ENCODE measurements at regions not wholly inside any gene's neighbourhood (a gene's known extent, or its start where the extent isn't known, plus 50 kb on each side); places are given as distances from the start of the nearest gene placed in this dataset.

DNA sequence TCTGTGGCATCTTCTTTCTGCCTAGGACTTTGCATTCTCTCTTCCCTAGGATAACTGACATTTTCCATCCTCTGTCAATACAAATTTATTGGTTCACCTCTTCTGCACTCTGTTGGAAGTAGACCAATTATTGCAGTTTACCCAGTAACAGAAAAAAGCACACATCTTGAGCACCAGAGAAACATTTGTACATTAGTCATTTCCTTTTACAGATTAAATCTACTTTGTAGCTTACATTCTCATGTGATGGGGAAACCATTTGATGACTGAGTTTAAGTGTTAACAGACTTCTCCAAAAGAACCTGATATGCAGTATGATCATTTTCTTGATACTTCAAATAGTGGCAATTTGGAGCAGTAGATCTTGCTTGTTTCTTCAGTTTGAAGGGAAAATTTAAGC is 1098.8 kb downstream of the DTWD2 start:
- ATAC-seq: no peak
- Mint-ChIP-seq H3K4me3 (no peak overlapping the region), H3K36me3 (ENCODE audit: low read depth) (no peaks in the 10 kb centered on the region), H3K27me3 (no peaks in the 10 kb centered on the region), H3K4me1 (ENCODE audit: low read depth) (peaks cover 3% of the 10 kb centered on the region), H3K9me3 (peaks cover 6% of the 10 kb centered on the region), H3K27ac (no peak overlapping the region)
- CTCF ChIA-PET: no interaction called here
- TF ChIP-seq, protein P1, sequence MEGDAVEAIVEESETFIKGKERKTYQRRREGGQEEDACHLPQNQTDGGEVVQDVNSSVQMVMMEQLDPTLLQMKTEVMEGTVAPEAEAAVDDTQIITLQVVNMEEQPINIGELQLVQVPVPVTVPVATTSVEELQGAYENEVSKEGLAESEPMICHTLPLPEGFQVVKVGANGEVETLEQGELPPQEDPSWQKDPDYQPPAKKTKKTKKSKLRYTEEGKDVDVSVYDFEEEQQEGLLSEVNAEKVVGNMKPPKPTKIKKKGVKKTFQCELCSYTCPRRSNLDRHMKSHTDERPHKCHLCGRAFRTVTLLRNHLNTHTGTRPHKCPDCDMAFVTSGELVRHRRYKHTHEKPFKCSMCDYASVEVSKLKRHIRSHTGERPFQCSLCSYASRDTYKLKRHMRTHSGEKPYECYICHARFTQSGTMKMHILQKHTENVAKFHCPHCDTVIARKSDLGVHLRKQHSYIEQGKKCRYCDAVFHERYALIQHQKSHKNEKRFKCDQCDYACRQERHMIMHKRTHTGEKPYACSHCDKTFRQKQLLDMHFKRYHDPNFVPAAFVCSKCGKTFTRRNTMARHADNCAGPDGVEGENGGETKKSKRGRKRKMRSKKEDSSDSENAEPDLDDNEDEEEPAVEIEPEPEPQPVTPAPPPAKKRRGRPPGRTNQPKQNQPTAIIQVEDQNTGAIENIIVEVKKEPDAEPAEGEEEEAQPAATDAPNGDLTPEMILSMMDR (IDR thresholded peaks at IDR 0.05): no peak
- POLR2A ChIA-PET: no interaction called here
- intact Hi-C loops (cut with micrococcal nuclease): no loop called here
- DNase-seq: no peak

DNA sequence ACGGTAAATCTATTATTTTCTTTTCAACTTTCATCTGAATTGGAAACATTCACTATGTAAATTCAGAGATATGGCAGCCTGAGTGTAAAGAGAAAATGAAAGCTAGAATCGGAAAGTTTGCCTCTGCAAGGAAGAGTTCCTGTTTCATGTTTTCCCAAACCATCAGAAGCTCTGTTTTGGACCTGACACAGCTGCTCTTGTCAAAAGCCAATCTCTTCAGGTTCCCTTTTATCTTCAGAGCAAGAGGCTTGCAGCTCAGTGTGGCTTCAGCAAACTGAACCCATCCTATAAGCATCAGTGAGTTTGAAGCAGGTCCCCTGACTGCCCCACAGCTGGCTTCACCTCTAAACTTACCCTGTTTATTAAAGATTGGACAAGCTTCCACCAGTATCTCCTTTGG is 1099.7 kb downstream of the DTWD2 start:
- CTCF ChIA-PET: no interaction called here
- intact Hi-C loops (cut with micrococcal nuclease): no loop called here
- DNase-seq (no peak), ATAC-seq (no peak)
- TF ChIP-seq, protein P1 (IDR thresholded peaks at IDR 0.05): no peak
- Mint-ChIP-seq H3K4me3 (no peak overlapping the region), H3K9me3 (peaks cover 6% of the 10 kb centered on the region), H3K36me3 (ENCODE audit: low read depth) (no peaks in the 10 kb centered on the region), H3K27me3 (no peaks in the 10 kb centered on the region), H3K4me1 (ENCODE audit: low read depth) (peaks cover 3% of the 10 kb centered on the region), H3K27ac (no peak overlapping the region)
- POLR2A ChIA-PET: no interaction called here

DNA sequence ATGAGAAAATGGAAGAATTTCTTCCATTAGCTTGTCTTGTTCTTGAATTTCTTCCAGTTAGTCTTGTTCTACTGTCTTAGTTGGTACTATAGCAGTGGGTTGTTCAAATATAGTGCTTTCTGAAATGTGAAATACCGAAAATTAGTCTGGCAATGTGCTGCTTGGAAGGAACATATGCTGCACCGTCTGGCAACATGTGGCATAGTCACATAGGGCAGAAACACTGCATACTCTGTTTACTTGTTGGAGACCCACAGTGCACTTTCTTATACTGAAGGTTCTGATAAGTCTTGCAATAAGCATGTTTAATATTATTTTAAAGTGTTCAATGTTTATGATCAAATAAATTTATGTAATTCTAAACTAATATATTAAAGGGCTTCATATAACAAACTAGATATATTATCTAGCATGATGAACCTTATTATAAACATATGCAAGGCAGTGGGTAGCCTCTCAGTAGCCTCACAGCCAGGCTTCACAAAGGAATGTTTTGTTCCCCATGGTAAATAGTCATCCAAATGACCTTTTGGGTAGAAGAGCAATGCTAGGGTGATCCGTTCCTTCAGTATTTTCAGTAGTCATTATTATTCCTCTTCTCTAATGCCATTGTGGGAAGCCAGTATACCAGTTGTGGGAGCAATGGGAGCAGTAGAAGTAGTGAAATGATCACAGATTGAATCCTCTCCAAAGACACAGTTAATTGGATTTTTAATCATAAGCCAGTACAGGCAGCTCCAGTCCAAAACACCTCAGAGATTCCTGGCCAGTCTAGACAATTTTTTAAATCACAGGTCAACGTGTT is 1106.7 kb downstream of the DTWD2 start:
- DNase-seq (no peak), ATAC-seq (no peak)
- H3K4me3 Mint-ChIP-seq: no peak overlapping the region
- intact Hi-C loops (cut with micrococcal nuclease): no loop called here
- no peak overlapping the region for H3K27ac Mint-ChIP-seq
- H3K9me3 Mint-ChIP-seq: peaks cover 3% of the 10 kb centered on the region
- H3K27me3 Mint-ChIP-seq: no peaks in the 10 kb centered on the region
- TF ChIP-seq, protein P1 (IDR thresholded peaks at IDR 0.05): no peak
- H3K36me3 Mint-ChIP-seq (ENCODE audit: low read depth): no peaks in the 10 kb centered on the region
- ChIA-PET CTCF (no interaction called here), POLR2A (no interaction called here)
- H3K4me1 Mint-ChIP-seq (ENCODE audit: low read depth): no peaks in the 10 kb centered on the region

DNA sequence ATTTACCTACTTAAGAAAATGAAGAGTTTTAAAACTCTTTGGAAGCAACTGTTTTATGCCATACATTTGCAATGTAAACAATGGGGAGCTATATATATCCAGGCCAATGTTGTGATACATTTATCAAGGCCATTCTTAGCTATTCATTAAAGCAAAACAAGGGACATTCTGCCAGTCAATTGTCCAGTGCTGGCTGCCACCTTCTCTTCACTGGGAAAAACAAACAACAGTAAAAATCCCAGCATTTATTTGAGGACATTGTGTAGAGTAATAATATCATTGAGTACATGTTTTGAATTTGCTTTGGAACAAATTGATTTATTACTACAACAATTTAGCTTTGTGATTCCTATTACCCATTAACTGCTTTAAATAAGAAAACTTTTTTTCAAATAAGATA is 1107.4 kb downstream of the DTWD2 start:
- ATAC-seq (no peak), DNase-seq (no peak)
- TF ChIP-seq, protein P1 (IDR thresholded peaks at IDR 0.05): no peak
- Mint-ChIP-seq H3K9me3 (peaks cover 2% of the 10 kb centered on the region), H3K27me3 (no peaks in the 10 kb centered on the region), H3K27ac (no peak overlapping the region), H3K4me3 (no peak overlapping the region), H3K36me3 (ENCODE audit: low read depth) (no peaks in the 10 kb centered on the region), H3K4me1 (ENCODE audit: low read depth) (no peaks in the 10 kb centered on the region)
- intact Hi-C loops (cut with micrococcal nuclease): no loop called here
- CTCF ChIA-PET: no interaction called here
- POLR2A ChIA-PET: no interaction called here

DNA sequence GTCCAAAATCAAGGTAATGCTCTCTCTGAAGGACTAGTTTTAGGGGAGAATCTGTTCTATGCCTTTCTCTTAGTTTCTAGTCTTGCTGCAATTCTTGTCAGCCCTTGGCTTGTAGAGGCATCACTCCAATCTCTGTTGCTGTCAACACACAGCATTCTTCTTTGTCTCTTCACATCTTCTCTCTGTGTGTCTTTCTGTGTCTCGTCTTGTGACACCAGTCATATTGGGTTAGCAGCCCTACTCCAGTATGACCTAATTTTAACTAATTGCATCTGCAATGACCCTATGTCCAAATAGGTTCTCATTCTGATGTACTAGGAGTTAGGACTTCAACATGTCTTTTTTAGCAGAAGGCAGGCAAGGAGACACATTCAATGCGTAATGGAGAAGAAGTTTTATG is 1110.6 kb downstream of the DTWD2 start:
- ChIA-PET CTCF (no interaction called here), POLR2A (no interaction called here)
- Mint-ChIP-seq H3K27ac (no peak overlapping the region), H3K4me3 (no peak overlapping the region), H3K27me3 (no peaks in the 10 kb centered on the region), H3K36me3 (ENCODE audit: low read depth) (no peaks in the 10 kb centered on the region), H3K9me3 (peaks cover 2% of the 10 kb centered on the region), H3K4me1 (ENCODE audit: low read depth) (no peaks in the 10 kb centered on the region)
- TF ChIP-seq, protein P1 (IDR thresholded peaks at IDR 0.05): no peak
- intact Hi-C loops (cut with micrococcal nuclease): no loop called here
- no peak for DNase-seq
- ATAC-seq: no peak
